ENCODE measurements at regions not wholly inside any gene's neighbourhood (a gene's known extent, or its start where the extent isn't known, plus 50 kb on each side); places are given as distances from the start of the nearest gene placed in this dataset.

DNA sequence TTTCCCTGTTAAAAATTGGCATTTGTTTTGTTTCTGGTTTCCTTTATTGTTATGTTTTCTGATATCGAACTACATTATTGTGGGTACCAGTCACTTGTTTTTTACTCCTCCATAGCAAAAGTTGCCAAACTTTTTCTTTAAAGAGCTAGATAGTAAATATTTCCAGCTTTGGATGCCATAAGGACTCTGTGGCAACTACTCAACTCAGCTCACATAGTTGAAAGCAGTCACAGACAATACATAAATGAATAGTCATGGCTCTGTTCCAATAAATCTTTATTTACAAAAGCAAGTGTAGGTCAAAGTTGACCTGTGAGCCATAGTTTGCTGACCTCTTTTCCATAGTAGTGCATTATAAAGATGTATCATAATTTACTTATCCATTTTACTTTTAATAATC, 305.0 kb downstream of the RASEF start:
- Histone ChIP-seq H4K20me1 (ENCODE audit: control insufficient read depth, insufficient read depth, insufficient read length) (no peaks in the 10 kb centered on the region), H3T11ph (ENCODE audit: low read length) (no peak overlapping the region), H3K27ac (ENCODE audit: insufficient read length, low read depth, low read length) (no peak overlapping the region), H2BK5ac (ENCODE audit: insufficient read length, low read length) (no peak overlapping the region), H4K91ac (ENCODE audit: insufficient read length, low read depth, low read length) (no peak overlapping the region), H3K27me3 (ENCODE audit: insufficient read depth, low read length) (no peaks in the 10 kb centered on the region), H2BK20ac (ENCODE audit: low read depth, low read length, poor library complexity, severe bottlenecking) (no peak overlapping the region), H3K23me2 (ENCODE audit: insufficient read length, low read depth, low read length, poor library complexity, severe bottlenecking) (no peaks in the 10 kb centered on the region), H3K4ac (ENCODE audit: low read depth, low read length) (no peak overlapping the region), H3K23ac (ENCODE audit: insufficient read length, low read depth, low read length) (no peak overlapping the region), H2BK12ac (ENCODE audit: insufficient read length, low read depth, low read length) (no peak overlapping the region), H4K8ac (replicated peaks; ENCODE audit: insufficient read length, low read depth, low read length) (no peak overlapping the region), H2AK5ac (ENCODE audit: insufficient read length, low read length) (no peak overlapping the region), H3K79me2 (ENCODE audit: insufficient read depth, low read length) (no peaks in the 10 kb centered on the region), H2AFZ (ENCODE audit: low read length) (no peak overlapping the region), H3K79me1 (ENCODE audit: insufficient read depth, low read depth, low read length, poor library complexity, severe bottlenecking) (no peaks in the 10 kb centered on the region), H3K56ac (ENCODE audit: insufficient read length, low read depth, low read length) (no peak overlapping the region), H3K18ac (ENCODE audit: insufficient read length, low read depth, low read length) (no peak overlapping the region), H3K4me2 (ENCODE audit: insufficient read depth, insufficient read length, low read length) (no peak overlapping the region), H4K5ac (ENCODE audit: insufficient read length, low read depth, low read length) (no peak overlapping the region), H2BK15ac (ENCODE audit: low read depth, low read length) (no peak overlapping the region), H2BK120ac (ENCODE audit: low read depth, low read length, poor library complexity, severe bottlenecking) (no peak overlapping the region), H3K4me1 (ENCODE audit: insufficient read depth, low read length) (0 out of 2 replicates have a peak, but pooled peaks cover 3% of the 10 kb centered on the region), H3K9me3 (ENCODE audit: control insufficient read depth, low read depth, low read length) (no peaks in the 10 kb centered on the region), H3K14ac (ENCODE audit: insufficient read depth, low read length) (no peak overlapping the region), H3K9ac (ENCODE audit: extremely low read depth, insufficient read length, low read length) (no peak overlapping the region)
- WGBS (ENCODE audit: extremely low coverage, insufficient read length, low lambda C conversion rate) = no CpG with 5 or more reads among the region's 1 CpG
- Mint-ChIP-seq H3K4me3 (no peak overlapping the region), H3K4me1 (peaks cover 7 to 9% of the 10 kb centered on the region in 2 experiments), H3K27ac (no peak overlapping the region), H3K36me3 (ENCODE audit: insufficient read depth in 1 of 3, low read depth in 3 of 3) (peaks cover 6 to 12% (median 10%) of the 10 kb centered on the region in 3 experiments), H3K27me3 (ENCODE audit: low read depth) (no peaks in the 10 kb centered on the region; the same call in none of the 2 replicates), H3K9me3 (peaks cover 11% of the 10 kb centered on the region in 2 experiments)
- TF ChIP-seq CTCF (conservative IDR thresholded peaks at IDR 0.05) = no peak
- DNase-seq = no peak
